Activated gamma-delta T cell treated with Interleukin-2 at 50 U/mL for 16 hours (primary cell): ENCODE measurements at regions not wholly inside any gene's neighbourhood (a gene's known extent, or its start where the extent isn't known, plus 50 kb on each side); places are given as distances from the start of the nearest gene placed in this dataset.
A peak's percentile ranks its signal among the peaks of the same experiment; 100 is the strongest.

ENCODE experiments used
- DNase-seq: peaks from one replicate; pipeline ENCODE4 v3.0.0-alpha.2; 2020

- DNase-seq: no peak
These were observed 1041.8 kb downstream of the VRK1 start for GRCh38 chr14:97838986-97839385.

GRCh38 chr14:97840159-97840558 is 1043.0 kb downstream of the VRK1 start:
- no peak for DNase-seq

DNA sequence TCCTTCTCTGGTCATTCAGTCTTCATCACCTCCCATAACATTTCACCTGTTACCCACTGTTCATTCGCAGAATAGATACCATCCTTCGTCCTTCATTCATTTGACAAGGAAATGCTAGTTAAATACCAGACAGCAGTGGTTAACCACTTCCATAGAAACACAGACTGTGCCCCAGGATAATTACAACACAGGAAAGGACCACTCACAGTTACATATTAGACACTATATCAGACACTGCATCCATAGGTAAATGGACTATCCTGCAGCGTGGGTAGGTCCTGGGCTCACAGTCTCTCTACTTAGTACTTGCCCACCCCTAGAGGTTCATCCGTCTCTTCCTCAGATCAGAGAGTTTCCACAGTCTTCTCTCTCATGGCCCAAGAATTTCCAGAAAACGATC is 1044.6 kb downstream of the VRK1 start:
- no peak for DNase-seq

DNA sequence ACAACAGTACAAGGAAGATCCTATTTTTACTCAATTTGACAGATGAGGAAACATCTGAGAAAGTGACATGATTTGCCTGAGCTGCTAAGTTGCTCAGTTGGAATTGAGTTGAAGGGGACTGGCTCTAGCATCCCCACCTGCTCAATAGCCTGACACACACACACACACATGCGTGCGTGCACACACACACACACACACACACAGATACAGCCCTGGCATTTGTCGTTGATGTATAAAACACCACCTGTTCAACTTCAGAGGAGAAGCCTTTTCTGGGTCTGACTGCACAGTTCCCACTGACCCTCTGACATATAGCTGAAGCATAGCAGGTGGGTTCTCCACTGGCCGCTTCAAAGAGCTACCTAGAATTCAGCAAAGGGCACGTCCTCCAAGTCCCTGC is 1045.9 kb downstream of the VRK1 start:
- DNase-seq: no peak

DNA sequence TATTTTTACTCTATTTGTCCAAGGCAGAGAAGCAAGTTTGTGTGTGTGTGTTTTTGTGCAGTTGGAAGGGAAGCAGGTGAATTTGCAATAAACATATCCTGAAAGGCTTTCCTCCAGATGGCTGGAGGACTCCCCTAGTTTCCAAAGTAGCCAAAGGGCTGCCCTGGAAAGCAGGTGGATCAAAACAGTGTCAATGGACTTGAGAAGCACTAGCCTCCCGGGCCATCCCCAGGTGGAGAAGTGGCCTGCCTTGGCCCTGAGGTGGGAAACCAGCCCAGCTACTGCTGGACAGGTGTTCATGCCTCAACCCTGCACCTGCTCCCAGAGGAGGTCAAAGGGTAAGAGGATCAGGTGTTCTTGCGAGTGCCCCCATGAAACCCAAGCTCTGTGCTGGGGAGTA is 1046.9 kb downstream of the VRK1 start:
- DNase-seq: no peak

DNA sequence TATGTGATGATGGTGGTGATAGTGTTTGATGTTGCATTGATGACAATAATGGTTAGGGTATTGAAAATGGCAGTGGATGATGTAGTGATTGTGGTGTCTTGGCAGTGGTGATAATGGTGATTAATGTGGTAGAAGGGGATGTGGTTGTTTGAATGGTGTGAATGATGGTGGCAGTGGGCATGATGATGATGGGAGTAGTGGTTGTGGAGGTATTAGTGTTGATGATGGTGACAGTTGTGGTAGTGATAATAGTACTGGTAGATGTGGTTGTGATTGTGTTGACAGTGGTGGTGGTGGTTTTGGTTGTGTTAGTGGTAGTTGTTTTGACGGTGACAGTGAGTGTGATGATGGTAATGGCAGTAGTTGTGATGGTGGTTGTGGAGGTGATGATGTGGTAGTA is 1049.0 kb downstream of the VRK1 start:
- no peak for DNase-seq

DNA sequence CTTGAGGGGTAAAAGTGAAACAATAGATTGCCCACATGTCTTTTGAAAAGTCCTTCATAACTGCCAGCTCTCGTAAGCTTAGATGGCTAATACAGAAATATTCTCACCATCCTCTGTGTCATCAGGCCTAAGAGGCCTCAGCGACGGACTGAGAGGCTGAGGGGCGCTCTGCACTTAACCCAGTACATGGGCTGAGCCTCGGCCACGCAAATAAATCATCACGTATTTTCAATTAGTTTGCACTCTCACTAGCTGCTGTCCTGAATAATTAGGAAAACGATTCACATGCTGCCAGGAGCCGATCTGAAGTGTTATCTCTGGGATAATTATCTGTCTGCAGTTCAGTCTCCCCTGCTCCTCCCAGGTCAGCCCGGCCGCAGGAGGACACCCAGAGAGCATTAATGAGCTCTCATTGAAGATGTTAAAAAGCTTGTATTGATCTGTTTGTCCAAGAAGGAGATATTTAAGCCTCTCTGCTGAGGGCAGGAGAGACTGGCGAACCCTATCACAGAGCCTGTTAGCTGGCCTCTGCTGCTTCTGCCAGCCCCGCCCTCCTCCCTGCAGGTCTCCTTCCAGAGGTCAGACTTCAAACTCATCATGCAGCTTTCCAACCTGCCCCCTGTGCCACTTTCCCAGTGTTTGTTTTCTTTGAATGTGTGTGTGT is 1051.3 kb downstream of the VRK1 start:
- DNase-seq: no peak

- DNase-seq: no peak
These were observed 1053.3 kb downstream of the VRK1 start for GRCh38 chr14:97850466-97850865.

DNA sequence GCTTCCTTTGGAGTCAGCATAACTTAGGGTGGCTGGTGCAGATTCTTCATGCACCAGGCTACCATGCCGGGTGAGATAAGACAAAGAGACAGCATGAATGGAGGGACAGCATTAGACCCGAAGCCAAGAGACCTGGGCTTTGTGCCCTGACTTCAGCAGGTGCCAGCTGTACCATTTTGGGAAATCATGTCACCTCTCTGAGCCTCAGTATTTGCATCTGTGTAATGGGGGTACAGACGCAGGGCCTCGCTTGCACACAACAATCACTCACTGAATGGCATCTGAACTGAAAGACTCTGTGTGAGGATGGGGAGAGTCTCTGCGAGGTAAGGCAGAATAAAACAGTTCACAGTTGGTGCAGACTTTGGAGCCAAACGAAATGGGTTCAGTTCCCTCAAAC is 1053.7 kb downstream of the VRK1 start:
- no peak for DNase-seq

DNA sequence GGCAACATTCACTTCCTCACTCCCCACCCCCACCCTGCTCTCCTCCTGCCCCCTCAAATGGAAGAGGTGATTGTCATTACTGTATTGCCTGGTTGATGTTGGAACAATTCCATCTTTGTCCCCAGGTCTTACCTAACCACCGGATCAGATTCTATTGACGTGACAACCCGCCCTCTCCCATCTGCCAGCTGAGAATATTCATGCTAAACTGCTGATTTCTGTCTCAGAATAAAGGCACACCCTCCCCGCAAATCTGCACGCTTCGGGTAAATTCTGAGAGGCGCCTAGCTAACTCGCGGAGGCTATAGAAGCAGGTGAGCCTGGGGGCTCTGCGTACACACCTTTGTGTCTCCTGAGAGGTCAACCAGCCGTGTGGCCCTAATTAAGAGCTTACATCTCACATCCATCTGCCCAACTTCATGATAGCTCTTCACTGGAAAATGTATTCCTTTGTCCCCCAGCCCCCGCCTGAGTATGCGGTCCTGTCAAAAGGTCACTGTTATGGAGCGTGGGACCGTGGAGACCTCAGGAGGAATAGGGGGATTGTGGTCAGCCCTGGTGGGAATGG is 1054.3 kb downstream of the VRK1 start:
- no peak for DNase-seq

GRCh38 chr14:97854918-97855317 is 1057.7 kb downstream of the VRK1 start:
- DNase-seq: no peak

- DNase-seq: no peak
These were observed 1069.0 kb downstream of the VRK1 start for GRCh38 chr14:97866195-97866594.

- no peak for DNase-seq
These were observed 1069.5 kb downstream of the VRK1 start for GRCh38 chr14:97866664-97867063.

DNA sequence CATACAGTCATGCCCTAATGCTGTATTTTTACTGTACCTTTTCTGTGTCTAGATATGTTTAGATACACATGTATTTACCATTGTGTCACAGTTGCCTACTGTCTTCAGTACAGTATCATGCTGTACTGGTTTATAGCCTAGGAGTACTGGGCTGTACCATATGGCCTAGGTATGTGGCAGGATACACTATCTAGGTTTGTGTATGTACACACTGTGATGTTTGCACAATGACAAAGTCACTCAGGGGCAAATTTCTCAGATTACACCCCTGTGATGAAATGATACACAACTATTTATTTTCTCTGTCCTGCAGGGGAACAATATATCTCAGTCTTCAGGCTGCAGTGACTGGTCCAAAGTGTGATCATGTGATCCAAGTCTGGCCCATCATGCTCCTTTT is 1076.1 kb downstream of the VRK1 start:
- DNase-seq: no peak

DNA sequence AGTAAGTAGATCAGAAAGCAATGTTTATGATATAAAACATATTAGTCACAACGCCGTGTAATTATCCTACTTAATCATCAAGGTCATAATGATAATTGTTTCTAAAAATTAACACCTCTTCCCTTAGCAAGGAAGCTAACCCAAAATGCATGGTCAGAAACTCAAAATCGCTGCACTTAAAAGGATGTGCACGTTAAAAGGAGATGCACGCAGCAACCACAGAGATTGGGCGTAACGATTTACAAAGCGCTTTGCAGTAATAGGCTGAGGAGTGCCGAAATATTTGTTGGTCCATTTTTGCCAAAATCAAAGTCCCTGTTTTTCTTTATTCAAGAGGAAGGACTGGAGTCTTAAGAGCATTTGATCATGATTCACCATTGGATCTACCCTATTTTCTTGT is 1077.2 kb downstream of the VRK1 start:
- no peak for DNase-seq

DNA sequence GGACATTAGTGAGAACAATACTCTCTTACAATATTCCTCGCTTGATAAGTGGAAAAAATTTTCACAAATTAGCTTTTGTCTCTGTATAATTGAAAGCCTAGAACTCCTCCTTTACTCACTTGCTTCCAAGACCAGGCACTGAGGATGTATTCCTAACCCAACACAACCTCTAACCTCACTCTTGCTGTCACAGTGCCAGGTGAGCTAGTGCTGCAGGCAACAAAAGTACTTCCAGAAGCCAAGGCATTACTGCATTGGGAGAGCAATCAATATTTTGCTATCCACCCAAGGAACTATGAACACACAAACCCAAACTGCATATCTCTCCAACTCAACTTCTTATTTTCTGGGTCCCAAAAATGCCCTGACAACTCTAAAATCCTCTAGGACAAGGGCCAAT is 1081.0 kb downstream of the VRK1 start:
- DNase-seq: no peak

- peak; percentile 20 for DNase-seq
These were observed 1081.5 kb downstream of the VRK1 start for GRCh38 chr14:97878727-97879126.

GRCh38 chr14:97887690-97888089 is 1090.5 kb downstream of the VRK1 start:
- DNase-seq: no peak

DNA sequence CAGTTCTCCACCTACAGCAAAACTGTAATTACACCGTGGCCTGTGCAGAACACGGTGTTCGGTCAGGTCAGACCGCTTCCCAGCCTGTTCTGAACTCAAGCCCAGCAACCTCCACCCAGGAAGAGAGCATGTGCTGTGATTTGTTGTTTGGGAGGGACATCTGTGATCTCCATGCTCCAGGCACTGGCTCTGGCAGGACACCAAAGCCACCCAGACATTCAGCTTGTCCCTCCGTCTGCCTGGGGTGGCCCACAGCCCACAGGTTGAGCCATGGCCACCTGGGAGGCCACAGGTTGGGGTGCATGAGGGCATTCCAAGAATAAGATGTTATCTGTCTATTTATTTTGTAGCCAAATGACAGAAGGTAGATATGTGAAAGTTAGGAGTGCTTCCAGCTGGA is 1091.1 kb downstream of the VRK1 start:
- DNase-seq: no peak

GRCh38 chr14:97891515-97891914 is 1094.3 kb downstream of the VRK1 start:
- DNase-seq: no peak

DNA sequence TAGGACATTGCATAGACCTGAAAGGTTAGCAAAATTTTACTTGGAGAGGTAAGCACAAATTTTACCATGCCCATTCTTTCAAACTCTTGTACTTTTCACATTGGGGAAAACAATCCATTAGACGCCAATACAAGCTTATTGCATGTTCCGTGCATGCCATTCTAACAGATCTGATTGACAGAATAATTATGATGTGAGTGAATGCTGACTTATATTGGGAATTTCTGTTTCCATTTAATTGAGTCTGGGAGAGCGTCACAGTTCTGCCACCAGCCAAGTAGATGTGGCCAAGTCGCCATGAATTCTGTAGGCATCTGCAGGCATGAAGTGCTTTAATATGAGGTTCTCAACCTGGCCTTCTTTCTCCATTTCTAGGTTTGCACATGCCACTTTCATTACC is 1097.4 kb downstream of the VRK1 start:
- DNase-seq: no peak

GRCh38 chr14:97900196-97900854 is 1103.1 kb downstream of the VRK1 start:
- no peak for DNase-seq

DNA sequence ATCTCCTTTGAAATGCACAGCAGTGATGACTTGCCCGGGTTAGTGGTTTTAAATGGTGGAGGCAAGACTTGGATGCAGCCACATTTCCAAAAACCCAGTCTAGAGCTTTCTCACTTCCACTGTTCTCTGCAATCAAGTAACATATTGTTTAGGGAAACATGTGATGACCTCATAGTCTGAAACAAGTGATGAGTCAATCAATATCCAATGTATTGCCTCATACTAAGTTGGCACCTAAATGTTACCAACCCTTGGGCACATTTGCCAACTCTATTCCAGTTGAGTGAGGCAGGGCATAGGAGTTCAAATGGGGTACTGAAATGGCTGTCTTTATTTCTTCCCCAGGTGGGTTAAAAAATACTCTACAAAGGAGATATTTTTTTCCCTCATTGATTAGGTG is 1105.4 kb downstream of the VRK1 start:
- no peak for DNase-seq

GRCh38 chr14:97903821-97904220 is 1106.6 kb downstream of the VRK1 start:
- DNase-seq: no peak

GRCh38 chr14:97912217-97912616 is 1115.0 kb downstream of the VRK1 start:
- no peak for DNase-seq
